ENCODE measurements at regions not wholly inside any gene's neighbourhood (a gene's known extent, or its start where the extent isn't known, plus 50 kb on each side); places are given as distances from the start of the nearest gene placed in this dataset.
"Not testable (repeated sequence)": the region's sequence is repeated elsewhere in the genome, so short reads cannot be mapped to it uniquely, and the experiment has no call there.

- no peak for FAIRE-seq
These were observed 161.8 kb downstream of the PSMG1 start for GRCh38 chr21:39021478-39021832.

DNA sequence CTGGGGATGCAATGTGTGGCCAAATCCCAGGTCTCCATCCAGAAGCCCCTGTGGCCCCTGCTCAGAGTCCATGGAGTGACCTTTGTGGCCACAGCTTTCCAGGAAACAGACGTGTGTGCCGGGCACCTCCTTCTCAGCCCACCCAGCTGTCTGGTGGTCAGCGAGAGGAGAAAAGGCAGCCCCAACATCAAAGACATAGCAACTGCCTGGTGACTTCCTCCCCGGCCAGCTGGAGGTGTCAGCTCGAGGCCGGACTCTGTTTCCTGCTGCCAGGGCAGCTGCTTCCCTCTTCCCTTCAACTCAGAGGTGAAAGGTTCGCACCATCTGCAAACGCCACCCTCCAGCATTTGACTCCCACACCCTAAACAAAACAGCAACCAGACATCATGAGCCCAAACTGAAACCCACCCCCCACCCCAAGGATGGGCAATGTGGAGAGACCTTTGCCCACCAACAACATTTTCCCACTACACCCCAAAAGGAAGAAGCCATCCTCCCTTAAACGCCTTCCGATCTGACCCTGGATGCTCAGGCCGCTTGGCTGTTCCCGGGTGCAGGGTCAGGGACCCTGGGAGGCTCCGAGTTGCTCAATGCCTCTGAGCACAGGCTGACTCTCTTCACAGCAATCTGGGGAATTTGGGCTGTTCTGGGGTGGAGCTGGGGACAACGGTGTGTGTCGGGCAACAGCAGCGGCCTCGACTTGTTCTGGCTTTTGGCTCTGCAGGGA, 162.3 kb downstream of the PSMG1 start:
- FAIRE-seq: no peak

- no peak for FAIRE-seq
These were observed 164.5 kb downstream of the PSMG1 start for GRCh38 chr21:39018730-39019129.

GRCh38 chr21:39016740-39017315, 166.4 kb downstream of the PSMG1 start:
- FAIRE-seq: no peak

DNA sequence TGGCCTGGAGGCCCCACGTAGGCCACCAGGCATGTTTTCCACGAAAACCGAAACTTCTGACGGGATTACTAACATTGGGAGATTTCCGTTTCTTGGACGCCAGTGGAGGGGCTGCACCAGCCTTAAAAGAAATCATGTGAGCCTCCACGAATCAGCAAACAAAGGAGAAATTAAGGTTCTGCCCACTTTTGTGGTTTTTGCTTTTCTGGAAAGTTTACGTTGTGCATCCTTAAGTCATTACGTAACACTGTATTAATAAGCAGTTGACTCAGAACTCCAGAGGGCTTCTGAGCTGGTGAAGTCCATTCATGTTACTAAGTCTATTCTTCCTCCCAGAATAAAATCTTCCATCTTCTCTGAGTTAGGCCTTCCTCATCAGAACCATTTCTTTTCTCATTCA, 168.5 kb downstream of the PSMG1 start:
- no peak for FAIRE-seq

DNA sequence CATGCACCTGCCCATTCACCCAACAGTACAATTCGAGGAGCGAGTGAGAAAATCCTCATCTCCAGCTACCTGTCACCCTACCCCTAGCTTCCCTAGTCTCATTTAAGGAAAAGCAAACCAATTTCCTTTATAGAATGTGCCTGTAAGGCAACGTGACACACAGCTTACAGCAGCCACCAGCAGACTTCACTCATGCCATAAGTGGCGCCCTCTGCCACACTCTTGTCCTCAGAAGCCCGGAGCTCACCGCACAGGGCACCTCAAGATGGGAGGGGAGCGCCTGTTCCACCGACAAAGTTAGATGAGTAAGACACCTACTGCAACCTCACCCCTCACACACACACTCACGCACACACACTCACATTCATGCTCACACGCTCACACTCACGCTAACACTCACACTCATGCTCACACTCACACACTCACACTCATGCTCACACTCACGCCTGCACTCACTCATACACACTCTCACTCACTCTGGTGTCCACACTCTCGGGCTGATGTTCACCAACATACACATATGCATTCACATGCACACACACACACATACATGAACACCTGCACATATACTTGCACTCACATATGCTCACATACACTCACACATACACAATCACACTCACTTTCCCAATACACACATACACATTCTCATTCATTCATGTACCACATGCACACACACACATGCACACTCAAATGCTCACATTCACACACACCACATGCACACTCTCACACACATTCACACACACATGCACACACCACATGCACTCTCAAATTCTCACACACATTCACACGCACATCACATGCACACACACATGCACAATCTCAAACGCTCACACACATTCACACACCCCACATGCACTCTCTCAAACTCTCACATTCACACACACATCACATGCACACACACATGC, 170.7 kb downstream of the PSMG1 start:
- no peak for FAIRE-seq

DNA sequence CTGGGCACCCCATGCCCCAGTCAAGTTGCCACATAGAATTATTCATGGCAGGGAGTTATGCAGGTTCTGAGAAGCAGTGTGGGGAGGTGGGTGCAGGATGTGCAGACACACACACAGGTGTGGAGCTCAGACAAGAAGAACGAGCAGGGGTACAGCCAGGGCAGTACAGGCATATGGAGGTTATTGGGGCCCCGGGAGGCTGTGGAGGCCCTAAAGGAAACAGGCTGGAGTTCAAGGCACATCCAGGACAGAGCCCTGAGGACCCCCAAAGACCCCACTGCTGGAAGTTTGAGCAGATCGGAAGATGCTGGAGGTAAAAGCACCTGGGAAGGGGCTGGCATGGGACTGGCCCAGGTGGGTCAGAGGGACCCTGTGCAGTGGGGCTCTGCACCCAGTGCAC, 171.3 kb downstream of the PSMG1 start:
- no peak for FAIRE-seq

DNA sequence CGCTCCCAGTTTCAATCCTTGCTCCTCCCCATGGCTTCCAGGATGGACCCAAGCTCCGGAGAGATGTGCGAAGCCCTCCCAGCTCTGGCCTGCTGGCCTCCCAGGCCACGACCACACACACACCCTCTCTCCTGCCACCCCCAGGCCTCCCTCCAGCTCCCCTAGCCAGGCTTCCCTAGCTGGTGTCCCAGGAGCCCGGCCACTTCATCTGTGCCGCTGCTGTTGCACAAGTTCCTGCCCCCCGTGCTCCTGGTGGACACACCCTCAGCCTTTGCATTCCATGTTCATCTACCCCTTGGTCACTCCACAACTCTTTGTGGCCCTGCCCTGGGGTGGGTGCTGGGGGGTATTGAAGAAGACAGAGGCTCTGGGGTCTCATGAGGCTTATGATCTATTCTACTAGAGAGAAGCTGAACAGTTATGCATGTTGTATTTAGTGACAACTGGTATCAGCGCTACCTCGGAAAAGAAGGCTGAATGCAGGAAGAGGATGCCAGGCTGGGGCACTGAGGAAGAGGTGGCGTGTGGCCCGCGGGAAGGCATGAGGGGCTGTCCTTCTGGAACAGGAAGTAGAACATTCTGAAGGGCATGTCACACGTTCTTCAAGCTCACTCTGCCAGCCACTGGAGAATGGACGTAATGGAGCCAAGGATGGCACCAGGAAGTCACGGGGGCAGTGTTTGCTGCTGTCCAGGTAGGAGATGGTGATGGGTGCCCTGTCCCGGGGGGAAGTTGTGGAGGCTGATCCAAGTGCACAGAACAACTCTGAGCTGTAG, 172.4 kb downstream of the PSMG1 start:
- no peak for FAIRE-seq

DNA sequence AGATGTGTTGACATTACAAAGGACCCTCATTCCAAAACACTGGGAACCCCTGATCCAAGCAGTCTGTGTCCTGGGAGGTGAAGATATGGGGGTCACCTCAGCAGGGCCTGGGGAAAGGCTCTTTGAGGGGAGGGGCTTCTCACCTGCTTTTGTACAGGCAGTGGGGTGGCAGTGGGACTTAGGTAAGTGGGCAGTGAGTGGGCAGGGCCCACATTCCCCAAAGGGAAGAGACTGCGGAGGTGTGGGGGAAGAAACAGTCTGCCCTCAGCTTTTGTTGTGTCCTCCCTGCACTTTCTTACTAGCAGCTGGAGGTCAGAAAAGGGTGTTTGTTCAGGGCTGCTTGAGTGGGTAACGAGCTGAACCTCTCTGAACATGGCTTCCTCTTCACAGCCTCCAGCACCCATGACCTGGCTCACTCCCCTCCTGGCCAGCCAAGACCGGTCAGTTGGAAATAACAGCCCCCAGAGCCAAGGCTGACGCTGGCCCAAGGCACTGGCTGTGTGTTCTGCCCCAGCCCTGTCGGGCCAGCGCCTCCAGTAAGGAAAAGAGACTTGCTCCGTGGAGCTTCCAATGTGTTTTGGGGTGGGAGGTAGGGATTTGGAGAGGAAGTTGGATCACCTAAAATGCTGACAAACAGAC, 173.5 kb downstream of the PSMG1 start:
- no peak for FAIRE-seq

GRCh38 chr21:39007985-39008384, 175.3 kb downstream of the PSMG1 start:
- no peak for FAIRE-seq

DNA sequence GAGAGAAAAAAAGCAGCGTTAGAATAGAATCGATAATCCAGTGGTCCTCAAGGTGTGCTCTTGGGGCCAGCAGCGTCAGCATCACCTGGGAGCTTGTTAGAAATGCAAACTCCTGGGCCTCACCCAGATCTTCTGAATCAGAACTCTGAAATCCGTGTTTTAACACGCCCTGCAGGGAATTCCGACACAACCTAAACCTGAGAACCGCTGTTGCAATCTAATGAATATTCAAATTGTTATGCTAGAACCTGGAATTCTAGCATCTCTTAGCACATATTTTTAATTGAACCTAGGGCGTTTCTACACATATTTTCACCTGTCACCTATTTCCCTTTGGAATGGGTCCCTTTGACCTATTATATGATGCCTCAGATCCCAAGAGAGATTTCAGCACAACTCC, 175.7 kb downstream of the PSMG1 start:
- FAIRE-seq: no peak

DNA sequence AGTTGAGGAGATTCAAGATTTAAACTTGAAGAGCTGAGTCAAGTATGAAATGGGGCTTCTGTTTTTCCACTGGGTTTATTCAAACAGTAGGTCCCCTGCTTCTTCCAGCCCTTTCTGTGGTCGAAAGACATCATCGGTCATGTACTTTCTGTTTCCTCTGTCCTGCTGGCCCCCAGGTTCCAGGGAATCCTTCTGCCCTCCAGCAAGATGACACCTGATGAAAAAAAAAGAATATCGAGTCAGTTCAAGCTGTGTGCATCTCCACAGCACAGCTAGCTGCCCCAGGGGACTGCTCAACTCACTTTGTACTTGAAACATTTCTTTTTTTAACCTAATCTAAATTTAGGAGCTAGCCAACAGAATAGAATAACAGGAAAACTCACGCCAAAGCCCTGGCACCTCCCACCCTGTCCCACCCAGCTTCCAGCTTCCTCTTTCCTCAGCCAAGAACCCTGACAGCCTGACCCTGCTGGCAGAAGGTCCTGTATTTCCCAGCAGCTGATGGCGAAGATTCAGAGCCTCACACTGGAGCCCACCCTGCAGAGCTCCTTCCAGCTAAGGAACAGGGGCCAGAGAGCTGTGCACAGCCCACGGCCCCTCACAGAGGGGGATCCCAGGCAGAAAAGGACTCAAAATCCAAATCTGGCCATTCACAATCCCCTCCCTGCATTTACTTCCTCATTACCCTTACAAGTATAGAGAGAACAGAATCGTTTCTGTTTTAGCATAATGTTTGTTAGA, 176.5 kb downstream of the PSMG1 start:
- FAIRE-seq: no peak

GRCh38 chr21:39005502-39005787, 177.8 kb downstream of the PSMG1 start:
- no peak for FAIRE-seq

- FAIRE-seq: no peak
These were observed 178.4 kb downstream of the PSMG1 start for GRCh38 chr21:39004634-39005501.

DNA sequence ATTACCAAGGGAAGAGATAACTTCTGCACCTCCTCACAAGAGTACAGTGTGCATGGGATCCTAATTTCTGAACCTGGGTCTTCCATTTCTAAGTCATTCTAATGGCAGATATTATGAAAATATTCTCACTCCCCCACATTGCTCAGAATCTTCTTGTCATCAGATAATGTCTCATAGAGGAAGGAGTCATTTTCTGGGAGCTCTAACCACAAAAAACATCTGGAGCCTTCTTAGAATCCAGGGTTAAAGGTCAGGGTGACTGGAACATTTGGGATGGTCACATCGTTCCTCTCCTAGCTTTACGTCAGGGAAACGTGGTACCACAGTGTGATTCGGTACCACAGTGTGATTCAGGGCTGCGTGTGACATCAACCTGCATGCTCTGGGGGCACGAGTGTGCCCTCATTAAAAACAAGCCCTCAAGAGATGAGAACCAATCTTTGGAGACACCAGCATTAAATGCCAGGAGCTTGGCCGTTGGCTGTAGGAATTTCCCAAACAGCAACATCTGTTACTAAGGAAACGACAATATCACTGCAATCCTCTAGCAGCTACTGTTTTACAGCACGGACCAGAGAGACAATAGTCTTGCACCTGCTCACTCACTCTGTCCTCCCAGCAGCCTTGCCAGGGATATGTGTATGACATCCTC, 179.1 kb downstream of the PSMG1 start:
- no peak for FAIRE-seq

- FAIRE-seq: no peak
These were observed 181.9 kb downstream of the PSMG1 start for GRCh38 chr21:39001341-39001740.

DNA sequence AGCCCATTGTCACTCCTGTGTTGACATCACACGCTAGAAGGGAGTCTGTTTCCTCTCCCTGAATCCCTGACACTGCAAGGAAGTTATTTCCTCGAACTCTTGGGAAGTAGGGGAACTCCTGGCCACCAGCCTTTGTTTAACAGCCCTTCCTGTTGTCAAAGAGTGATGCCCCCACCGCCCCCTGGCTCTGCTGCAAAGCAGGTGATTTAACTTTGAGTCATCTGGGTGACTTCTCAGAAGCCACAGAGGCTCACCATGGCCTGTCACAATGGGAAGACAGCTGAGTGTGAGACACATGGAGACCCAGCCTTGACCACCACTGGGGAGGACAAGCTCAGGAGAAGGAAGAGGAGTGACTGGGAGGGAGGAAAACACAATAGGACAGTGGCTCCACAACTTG, 182.8 kb downstream of the PSMG1 start:
- FAIRE-seq: no peak

- no peak for FAIRE-seq
These were observed 184.1 kb downstream of the PSMG1 start for GRCh38 chr21:38999161-38999560.

- FAIRE-seq: not testable (repeated sequence)
These were observed 185.0 kb downstream of the PSMG1 start for GRCh38 chr21:38998281-38998680.

DNA sequence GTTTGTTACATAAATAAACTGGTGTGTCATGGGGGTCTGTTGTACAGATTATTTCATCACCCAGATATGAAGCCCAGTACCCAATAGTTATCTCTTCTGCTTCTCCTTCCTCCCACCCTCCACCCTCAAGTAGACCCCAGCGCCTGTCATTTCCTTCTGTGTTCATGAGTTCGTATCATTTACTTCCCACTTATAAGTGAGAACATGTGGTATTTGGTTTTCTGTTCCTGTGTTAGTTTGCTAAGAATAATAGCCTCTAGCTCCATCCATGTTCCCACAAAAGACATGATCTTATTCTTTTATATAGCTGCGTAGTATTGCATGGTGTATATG, 185.4 kb downstream of the PSMG1 start:
- not testable (repeated sequence) for FAIRE-seq

All from A204.1 (cell line).